Left kidney (tissue), 1 donor: ENCODE measurements at regions not wholly inside any gene's neighbourhood (a gene's known extent, or its start where the extent isn't known, plus 50 kb on each side); places are given as distances from the start of the nearest gene placed in this dataset.

ENCODE experiments used
- DNase-seq: peaks from one replicate; pipeline ENCODE4 v3.0.0-alpha.2; 2013

GRCh38 chr10:10872035-10872673 lies 145.5 kb upstream of the CELF2 start:
- DNase-seq: peak; percentile 50

GRCh38 chr10:10872764-10873163 lies 144.9 kb upstream of the CELF2 start:
- no peak for DNase-seq

DNA sequence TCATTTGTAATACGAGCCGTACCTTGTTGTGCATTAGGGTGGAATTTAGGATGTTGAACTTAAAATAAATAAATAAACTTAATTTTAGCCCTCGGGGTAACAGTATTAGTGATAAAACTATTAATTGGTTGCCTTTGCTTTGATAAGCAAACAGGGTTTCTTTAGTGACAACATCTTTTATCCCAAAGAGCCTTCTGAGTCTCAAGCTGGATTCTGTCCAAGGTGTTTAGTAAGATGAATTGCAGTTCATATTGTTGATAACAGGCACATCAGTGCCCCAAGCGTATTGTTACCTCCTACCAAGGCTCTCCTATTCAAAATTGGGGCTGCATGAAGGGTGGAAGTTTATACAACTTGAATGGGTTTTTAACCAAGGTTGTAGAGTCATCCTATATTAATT lies 144.4 kb upstream of the CELF2 start:
- no peak for DNase-seq

DNA sequence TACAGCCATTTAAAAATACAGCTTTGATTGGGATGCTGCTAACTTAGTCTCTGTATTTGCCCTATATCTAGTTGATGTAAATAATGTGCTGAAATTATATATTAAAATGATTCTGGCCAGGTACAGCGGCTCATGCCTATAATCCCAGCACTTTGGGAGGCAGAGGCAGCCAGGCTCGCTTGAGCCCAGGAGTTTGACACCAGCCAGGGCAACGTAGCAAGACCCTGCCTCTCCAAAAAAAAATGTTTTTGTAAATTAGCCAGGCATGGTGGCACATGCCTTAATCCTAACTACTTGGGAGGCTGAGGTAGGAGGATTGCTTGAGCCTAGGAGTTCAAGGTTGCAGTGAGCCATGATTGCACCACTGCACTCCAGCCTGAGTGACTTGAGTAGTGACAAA lies 143.8 kb upstream of the CELF2 start:
- no peak for DNase-seq

GRCh38 chr10:10878963-10879362 lies 138.7 kb upstream of the CELF2 start:
- no peak for DNase-seq

GRCh38 chr10:10881117-10881813 lies 136.4 kb upstream of the CELF2 start:
- DNase-seq: no peak

DNA sequence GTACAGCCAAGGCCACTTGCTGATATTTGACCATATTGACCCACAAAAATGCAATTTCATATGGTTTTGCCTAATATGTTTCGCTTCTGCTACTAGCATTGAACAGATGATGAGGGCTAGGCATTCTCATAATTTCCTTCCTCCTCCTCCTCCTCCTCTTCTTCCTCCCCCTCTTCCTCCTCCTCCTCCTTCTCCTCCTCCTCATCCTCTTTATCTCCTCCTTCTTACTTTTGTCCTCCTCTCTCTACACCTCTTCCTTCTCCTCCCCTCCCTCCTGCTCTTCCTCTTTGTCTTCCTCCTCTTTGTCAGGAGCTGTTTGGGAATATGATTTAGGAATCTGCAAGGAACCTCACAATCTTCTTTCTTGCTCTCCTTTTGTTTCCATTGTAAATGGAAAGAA lies 133.9 kb upstream of the CELF2 start:
- DNase-seq: no peak

GRCh38 chr10:10886861-10887531 lies 130.7 kb upstream of the CELF2 start:
- DNase-seq: no peak

DNA sequence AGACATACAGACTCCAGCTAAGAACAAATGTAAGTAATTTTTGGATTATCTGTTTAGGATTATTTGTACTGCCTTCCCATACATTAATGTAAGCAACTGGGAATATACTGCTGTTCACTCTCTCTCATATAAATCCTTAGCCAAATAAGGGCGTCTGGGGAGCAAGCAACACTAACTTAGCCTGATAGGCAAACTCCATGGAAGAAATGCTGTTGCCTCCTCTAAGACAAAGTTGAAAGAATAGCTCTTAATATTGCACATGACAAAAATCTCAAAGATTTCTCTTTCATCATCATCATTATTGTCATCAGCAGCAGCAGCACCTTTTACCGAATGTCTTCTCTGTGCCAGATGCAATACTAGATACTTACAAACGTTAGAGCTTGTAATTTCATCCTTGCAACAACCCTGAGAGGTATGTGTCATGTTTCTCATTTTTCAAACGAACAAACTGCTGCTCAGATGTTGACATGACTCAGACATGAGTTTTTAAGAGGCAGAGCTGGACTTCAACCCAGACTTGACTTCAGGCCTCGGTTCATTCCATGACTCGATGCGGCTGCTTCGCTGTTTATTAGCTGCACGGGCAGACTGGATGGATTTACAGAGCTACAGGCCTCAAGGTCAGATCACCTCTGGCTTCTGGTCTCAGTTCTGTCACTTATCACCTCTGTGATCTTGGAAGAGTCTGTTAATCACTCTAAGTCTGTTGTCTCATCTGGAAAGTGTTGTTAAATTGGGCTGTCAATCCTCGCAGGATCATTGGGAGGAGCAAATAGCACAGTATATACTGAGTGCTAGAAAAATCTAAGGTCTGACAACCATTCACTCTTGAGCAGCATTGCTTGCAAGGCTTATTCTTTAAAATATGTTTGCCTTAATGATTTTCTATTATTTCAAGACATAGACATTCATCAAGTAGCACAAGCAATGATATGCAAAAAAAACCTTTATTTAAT lies 126.3 kb upstream of the CELF2 start:
- peak; percentile 36 for DNase-seq

GRCh38 chr10:10892290-10892875 lies 125.3 kb upstream of the CELF2 start:
- no peak for DNase-seq

DNA sequence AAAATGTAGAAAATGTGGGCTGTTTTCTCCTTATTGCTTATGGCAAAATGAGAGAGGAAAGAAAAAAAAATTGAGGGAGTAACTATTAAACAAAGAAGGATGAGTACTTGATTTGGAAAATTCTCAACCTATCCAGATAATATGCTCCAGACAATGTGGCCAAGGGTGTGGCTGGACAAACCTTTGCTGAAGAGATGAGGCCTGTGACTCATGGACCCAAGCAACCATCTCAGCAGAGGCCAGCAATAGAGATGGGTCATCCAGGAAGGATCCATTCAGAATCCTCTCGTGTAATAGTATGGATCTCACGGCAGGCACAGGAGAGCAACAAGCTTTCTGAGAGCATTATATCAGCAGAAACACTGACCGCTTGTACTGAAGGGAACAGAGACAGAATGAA lies 120.3 kb upstream of the CELF2 start:
- no peak for DNase-seq

DNA sequence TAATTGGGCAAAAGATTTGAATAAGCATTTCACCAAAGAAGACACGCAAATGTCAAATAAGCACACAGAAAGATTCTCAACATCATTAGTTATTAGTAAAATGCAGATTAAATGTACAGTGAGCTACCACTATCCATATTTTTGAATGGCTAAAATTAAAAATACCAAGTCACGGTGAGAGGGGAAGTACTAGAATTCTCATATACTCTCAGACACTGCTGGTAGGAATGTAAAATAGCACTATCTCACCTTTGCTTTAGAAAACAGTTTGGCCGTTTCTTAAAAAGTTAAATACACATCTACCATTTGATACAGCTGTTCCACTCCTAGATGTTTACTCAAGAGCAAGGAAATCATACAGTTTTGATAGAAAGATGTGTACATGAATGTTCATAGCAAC lies 115.8 kb upstream of the CELF2 start:
- DNase-seq: no peak

DNA sequence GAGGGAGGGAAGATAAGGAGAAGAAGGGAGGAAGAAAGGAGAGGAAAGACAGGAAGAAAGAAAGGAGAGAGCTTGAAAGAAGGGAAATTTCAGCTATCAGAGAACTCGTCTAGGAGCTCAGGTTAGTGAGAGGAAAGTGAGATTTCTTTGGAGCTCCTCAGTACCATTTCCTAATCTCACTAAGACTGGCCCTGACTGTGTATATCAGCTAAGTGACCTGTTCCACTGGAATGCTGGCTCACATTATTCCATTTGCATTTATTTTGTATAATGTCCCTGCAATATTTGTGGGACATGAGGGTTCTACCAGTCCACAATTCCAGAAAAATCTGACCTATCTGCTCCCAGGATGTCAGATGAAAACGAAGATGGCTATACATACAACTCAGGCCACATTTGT lies 114.7 kb upstream of the CELF2 start:
- DNase-seq: no peak

GRCh38 chr10:10903620-10904019 lies 114.1 kb upstream of the CELF2 start:
- no peak for DNase-seq

GRCh38 chr10:10910634-10911033 lies 107.0 kb upstream of the CELF2 start:
- no peak for DNase-seq

GRCh38 chr10:10911035-10911434 lies 106.6 kb upstream of the CELF2 start:
- DNase-seq: no peak

DNA sequence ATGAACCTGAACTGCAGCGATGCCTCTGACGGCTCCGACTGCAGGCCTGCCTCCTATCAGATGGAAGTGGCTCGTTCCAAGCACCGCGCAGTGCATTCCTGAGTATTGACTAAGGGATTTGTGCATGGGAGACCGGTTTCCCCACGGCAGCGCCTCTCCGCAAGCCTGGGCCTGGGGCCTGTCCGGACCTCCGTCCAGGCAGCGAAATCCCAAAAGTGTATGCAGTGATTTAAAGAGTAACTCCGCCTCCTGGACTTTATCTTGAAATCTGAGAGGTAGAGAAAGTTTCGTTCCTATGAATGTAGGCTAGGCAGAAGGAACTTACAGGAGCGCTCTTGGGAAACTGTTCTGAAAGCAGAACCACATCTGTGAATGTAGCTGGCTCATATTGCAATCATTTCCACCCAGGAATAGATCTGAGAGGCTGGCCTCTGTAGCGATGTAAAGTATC lies 106.2 kb upstream of the CELF2 start:
- DNase-seq: peak; percentile 61

- no peak for DNase-seq
Observed at GRCh38 chr10:10914144-10914543, 103.5 kb upstream of the CELF2 start.

GRCh38 chr10:10915215-10915614 lies 102.5 kb upstream of the CELF2 start:
- no peak for DNase-seq

DNA sequence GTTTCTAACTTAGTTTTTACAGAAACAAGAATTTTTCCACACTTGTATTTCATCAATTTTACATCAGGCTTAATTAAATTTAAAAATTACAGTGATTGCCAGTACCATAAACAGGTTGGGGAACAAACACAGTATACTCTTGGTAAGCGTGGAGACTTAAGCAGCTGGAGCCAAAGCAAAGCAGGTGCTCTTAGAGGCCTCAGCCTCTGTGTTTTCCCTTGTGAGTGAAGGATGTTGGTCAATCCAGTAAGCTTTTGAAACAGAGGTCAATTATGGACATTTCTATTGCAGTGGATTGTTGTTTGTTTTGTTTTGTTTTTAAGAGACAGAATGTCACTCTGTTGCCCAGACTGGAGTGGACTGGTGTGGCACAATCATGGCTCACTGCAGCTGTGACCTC lies 100.6 kb upstream of the CELF2 start:
- DNase-seq: no peak

DNA sequence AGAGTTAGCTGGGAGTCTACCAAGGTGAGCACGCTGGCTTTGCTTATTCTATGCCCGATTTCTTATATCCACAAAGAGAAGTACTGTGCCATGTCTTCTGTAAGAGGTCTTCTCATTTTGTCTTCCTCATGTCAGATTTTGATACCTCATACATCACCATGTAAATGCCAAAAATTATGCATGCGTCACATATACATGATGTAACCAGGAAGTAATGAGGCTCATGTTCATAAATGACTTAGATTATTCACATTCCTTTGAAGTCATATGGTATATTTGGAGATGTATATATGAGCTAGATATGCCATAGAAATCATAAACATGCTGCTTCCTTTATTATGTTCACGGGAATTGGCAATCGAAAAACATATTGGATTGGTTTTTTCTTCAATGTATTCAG lies 97.7 kb upstream of the CELF2 start:
- DNase-seq: no peak
